ENCODE measurements at regions not wholly inside any gene's neighbourhood (a gene's known extent, or its start where the extent isn't known, plus 50 kb on each side); places are given as distances from the start of the nearest gene placed in this dataset.

DNA sequence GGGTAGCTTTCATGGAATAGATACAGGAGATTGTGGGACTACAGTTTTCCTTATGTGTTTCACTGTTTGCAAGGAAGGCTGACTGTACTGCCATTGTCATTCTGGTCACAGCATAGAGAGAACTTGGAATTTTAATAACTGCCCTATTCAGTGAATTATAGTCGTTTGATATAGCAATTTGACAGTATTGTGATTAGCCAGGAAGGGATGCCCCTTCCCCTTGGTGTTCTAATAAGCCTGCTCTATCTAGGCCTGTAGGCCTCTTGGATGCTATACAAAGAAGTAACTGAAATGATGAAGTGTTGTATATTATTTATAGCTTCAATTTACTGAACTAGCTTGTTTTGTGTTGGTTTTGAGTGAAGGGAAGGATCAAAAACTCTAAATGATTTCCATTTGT lies 528.6 kb upstream of the CDH2 start:
- Mint-ChIP-seq H3K27ac (no peak overlapping the region), H3K36me3 (ENCODE audit: low read depth) (no peaks in the 10 kb centered on the region), H3K4me3 (no peak overlapping the region), H3K9me3 (ENCODE audit: insufficient read depth) (peaks cover 6% of the 10 kb centered on the region), H3K27me3 (ENCODE audit: low read depth) (no peaks in the 10 kb centered on the region), H3K4me1 (ENCODE audit: low read depth) (no peaks in the 10 kb centered on the region)
- POLR2A ChIA-PET: no interaction called here
- ATAC-seq (no peak), DNase-seq (no peak)
- CTCF ChIA-PET: no interaction called here

GRCh38 chr18:28692337-28692736 lies 515.4 kb upstream of the CDH2 start:
- no peak overlapping the region for H3K27ac Mint-ChIP-seq
- CTCF ChIA-PET: no interaction called here
- no peak for DNase-seq
- no peaks in the 10 kb centered on the region for H3K4me1 Mint-ChIP-seq (ENCODE audit: low read depth)
- no peaks in the 10 kb centered on the region for H3K27me3 Mint-ChIP-seq (ENCODE audit: low read depth)
- no peak overlapping the region for H3K4me3 Mint-ChIP-seq
- no peaks in the 10 kb centered on the region for H3K36me3 Mint-ChIP-seq (ENCODE audit: low read depth)
- POLR2A ChIA-PET: no interaction called here
- H3K9me3 Mint-ChIP-seq (ENCODE audit: insufficient read depth): no peaks in the 10 kb centered on the region
- ATAC-seq: no peak

DNA sequence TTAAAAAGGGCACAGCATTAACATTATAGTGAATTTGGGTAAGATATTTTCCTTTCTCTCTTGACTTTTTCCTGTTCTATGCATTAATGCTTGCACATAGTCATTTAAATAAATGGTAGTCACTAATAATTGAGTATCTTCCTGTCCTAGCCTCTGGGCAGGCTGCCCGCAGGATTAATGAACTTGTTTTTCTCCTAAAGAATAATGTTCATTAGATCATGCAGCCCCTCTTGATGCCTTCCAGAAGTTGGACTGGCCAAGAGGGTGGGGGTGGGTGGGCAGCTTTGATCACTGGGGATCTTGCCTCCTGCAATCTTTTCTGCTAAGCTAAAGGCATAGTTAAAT lies 514.5 kb upstream of the CDH2 start:
- no peak for DNase-seq
- ChIA-PET POLR2A (no interaction called here), CTCF (no interaction called here)
- no peak overlapping the region for H3K27ac Mint-ChIP-seq
- H3K36me3 Mint-ChIP-seq (ENCODE audit: low read depth): no peaks in the 10 kb centered on the region
- H3K4me3 Mint-ChIP-seq: no peak overlapping the region
- no peaks in the 10 kb centered on the region for H3K9me3 Mint-ChIP-seq (ENCODE audit: insufficient read depth)
- H3K27me3 Mint-ChIP-seq (ENCODE audit: low read depth): no peaks in the 10 kb centered on the region
- no peak for ATAC-seq
- no peaks in the 10 kb centered on the region for H3K4me1 Mint-ChIP-seq (ENCODE audit: low read depth)

GRCh38 chr18:28690836-28691495 lies 514.0 kb upstream of the CDH2 start:
- ATAC-seq: no peak
- Mint-ChIP-seq H3K36me3 (ENCODE audit: low read depth) (no peaks in the 10 kb centered on the region), H3K4me1 (ENCODE audit: low read depth) (no peaks in the 10 kb centered on the region), H3K27ac (no peak overlapping the region), H3K4me3 (no peak overlapping the region), H3K9me3 (ENCODE audit: insufficient read depth) (no peaks in the 10 kb centered on the region), H3K27me3 (ENCODE audit: low read depth) (no peaks in the 10 kb centered on the region)
- ChIA-PET CTCF (no interaction called here), POLR2A (no interaction called here)
- DNase-seq: no peak

- no peak for DNase-seq
- Mint-ChIP-seq H3K27ac (no peak overlapping the region), H3K4me1 (ENCODE audit: low read depth) (no peaks in the 10 kb centered on the region), H3K27me3 (ENCODE audit: low read depth) (no peaks in the 10 kb centered on the region), H3K36me3 (ENCODE audit: low read depth) (no peaks in the 10 kb centered on the region), H3K4me3 (no peak overlapping the region), H3K9me3 (ENCODE audit: insufficient read depth) (no peaks in the 10 kb centered on the region)
- POLR2A ChIA-PET: no interaction called here
- CTCF ChIA-PET: no interaction called here
- ATAC-seq: no peak
These were observed 513.2 kb upstream of the CDH2 start for GRCh38 chr18:28690100-28690499.

DNA sequence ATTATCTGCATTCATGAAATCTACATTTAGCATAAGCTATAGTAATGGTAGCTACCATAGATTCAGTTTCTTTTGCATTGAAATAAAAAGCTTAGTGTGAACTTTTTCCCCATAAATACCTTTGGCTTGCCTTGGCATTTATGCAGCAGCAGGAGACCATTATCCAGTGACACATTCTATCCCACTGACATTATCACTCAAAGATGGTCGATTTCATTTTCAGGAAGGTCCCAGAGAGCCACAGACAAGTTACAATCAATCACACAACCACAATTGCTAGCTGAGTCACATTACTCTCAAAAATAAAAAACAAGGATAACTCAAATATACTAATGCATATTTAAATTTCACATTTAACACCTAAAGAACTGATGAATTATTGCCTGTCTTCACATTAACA lies 512.7 kb upstream of the CDH2 start:
- DNase-seq (no peak), ATAC-seq (no peak)
- ChIA-PET CTCF (no interaction called here), POLR2A (interaction anchor here (0.8 kb wide), 1 partner anchor 49 kb away, joined by 3 read pairs; no protein-coding TSS in a partner anchor)
- H3K27me3 Mint-ChIP-seq (ENCODE audit: low read depth): no peaks in the 10 kb centered on the region
- no peaks in the 10 kb centered on the region for H3K9me3 Mint-ChIP-seq (ENCODE audit: insufficient read depth)
- H3K4me1 Mint-ChIP-seq (ENCODE audit: low read depth): no peaks in the 10 kb centered on the region
- H3K4me3 Mint-ChIP-seq: no peak overlapping the region
- no peak overlapping the region for H3K27ac Mint-ChIP-seq
- H3K36me3 Mint-ChIP-seq (ENCODE audit: low read depth): no peaks in the 10 kb centered on the region

- Mint-ChIP-seq H3K9me3 (ENCODE audit: insufficient read depth) (no peaks in the 10 kb centered on the region), H3K27me3 (ENCODE audit: low read depth) (no peaks in the 10 kb centered on the region), H3K4me1 (ENCODE audit: low read depth) (no peaks in the 10 kb centered on the region), H3K36me3 (ENCODE audit: low read depth) (no peaks in the 10 kb centered on the region), H3K27ac (no peak overlapping the region), H3K4me3 (no peak overlapping the region)
- ChIA-PET CTCF (no interaction called here), POLR2A (no interaction called here)
- ATAC-seq (no peak), DNase-seq (no peak)
These were observed 507.9 kb upstream of the CDH2 start for GRCh38 chr18:28684746-28685355.

DNA sequence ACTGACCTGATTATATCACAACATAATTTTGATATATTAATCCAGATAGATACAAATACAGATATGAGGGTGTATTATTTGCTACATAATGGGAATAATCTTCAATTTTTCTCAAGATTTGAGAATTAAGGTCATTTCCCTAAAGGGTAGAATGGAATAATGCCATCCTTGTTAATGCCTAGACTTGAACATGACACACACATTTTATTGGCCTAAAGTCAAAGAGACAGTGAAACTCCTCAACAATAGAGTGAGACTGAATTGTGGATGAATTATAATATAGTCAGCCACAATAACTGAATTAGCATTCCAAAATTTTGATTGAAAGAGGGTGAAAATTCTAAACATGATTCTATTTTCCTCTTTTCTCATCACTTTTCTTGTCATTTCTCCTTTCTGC lies 506.0 kb upstream of the CDH2 start:
- Mint-ChIP-seq H3K27me3 (ENCODE audit: low read depth) (no peaks in the 10 kb centered on the region), H3K36me3 (ENCODE audit: low read depth) (no peaks in the 10 kb centered on the region), H3K4me3 (no peak overlapping the region), H3K4me1 (ENCODE audit: low read depth) (no peaks in the 10 kb centered on the region), H3K27ac (no peak overlapping the region), H3K9me3 (ENCODE audit: insufficient read depth) (no peaks in the 10 kb centered on the region)
- ATAC-seq (no peak), DNase-seq (no peak)
- ChIA-PET CTCF (no interaction called here), POLR2A (no interaction called here)

GRCh38 chr18:28669165-28669564 lies 492.2 kb upstream of the CDH2 start:
- Mint-ChIP-seq H3K27ac (no peak overlapping the region), H3K27me3 (ENCODE audit: low read depth) (no peaks in the 10 kb centered on the region), H3K9me3 (ENCODE audit: insufficient read depth) (peaks cover 12% of the 10 kb centered on the region), H3K4me3 (no peak overlapping the region), H3K4me1 (ENCODE audit: low read depth) (no peaks in the 10 kb centered on the region), H3K36me3 (ENCODE audit: low read depth) (no peaks in the 10 kb centered on the region)
- ATAC-seq (no peak), DNase-seq (no peak)
- POLR2A ChIA-PET: no interaction called here
- CTCF ChIA-PET: no interaction called here

- POLR2A ChIA-PET: no interaction called here
- Mint-ChIP-seq H3K36me3 (ENCODE audit: low read depth) (no peaks in the 10 kb centered on the region), H3K27ac (no peak overlapping the region), H3K27me3 (ENCODE audit: low read depth) (no peaks in the 10 kb centered on the region), H3K4me1 (ENCODE audit: low read depth) (no peaks in the 10 kb centered on the region), H3K9me3 (ENCODE audit: insufficient read depth) (peaks cover 8% of the 10 kb centered on the region), H3K4me3 (no peak overlapping the region)
- CTCF ChIA-PET: no interaction called here
- ATAC-seq: no peak
- DNase-seq: no peak
These were observed 489.3 kb upstream of the CDH2 start for GRCh38 chr18:28666216-28666615.

GRCh38 chr18:28657961-28658360 lies 481.0 kb upstream of the CDH2 start:
- no peak overlapping the region for H3K27ac Mint-ChIP-seq
- no peaks in the 10 kb centered on the region for H3K4me1 Mint-ChIP-seq (ENCODE audit: low read depth)
- H3K27me3 Mint-ChIP-seq (ENCODE audit: low read depth): no peaks in the 10 kb centered on the region
- ChIA-PET POLR2A (no interaction called here), CTCF (no interaction called here)
- no peak overlapping the region for H3K4me3 Mint-ChIP-seq
- peaks cover 13% of the 10 kb centered on the region for H3K9me3 Mint-ChIP-seq (ENCODE audit: insufficient read depth)
- ATAC-seq (no peak), DNase-seq (no peak)
- H3K36me3 Mint-ChIP-seq (ENCODE audit: low read depth): no peaks in the 10 kb centered on the region

- ChIA-PET CTCF (interaction anchor here (0.6 kb wide), 1 partner anchor 1107 kb away, joined by 3 read pairs; no protein-coding TSS in a partner anchor), POLR2A (interaction anchor here (0.6 kb wide), 1 partner anchor 9 kb away, joined by 3 read pairs; no protein-coding TSS in a partner anchor)
- no peaks in the 10 kb centered on the region for H3K27me3 Mint-ChIP-seq (ENCODE audit: low read depth)
These were observed 475.7 kb upstream of the CDH2 start for GRCh38 chr18:28652654-28653053.

DNA sequence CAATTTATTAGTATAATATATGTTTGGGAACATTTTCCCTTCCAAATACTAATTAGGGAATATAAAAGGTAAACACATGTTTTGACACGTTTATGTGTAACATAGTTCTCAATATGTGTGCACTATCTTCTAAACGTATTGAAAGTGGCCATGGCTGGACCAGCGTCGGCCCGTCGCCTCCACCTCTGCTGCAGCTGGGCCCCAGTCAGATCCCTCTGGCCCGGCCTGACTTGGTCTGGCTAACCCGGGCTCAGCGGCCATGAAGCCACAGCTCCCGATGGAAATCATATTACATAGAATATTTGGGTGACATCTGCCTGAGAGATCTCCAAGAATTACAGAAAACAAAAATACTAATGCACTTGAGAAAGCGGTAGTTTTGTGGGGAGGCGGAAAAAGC lies 474.4 kb upstream of the CDH2 start:
- POLR2A ChIA-PET: no interaction called here
- Mint-ChIP-seq H3K9me3 (ENCODE audit: insufficient read depth) (peaks cover 13% of the 10 kb centered on the region), H3K27ac (no peak overlapping the region), H3K4me1 (ENCODE audit: low read depth) (no peaks in the 10 kb centered on the region), H3K36me3 (ENCODE audit: low read depth) (no peaks in the 10 kb centered on the region), H3K27me3 (ENCODE audit: low read depth) (no peaks in the 10 kb centered on the region), H3K4me3 (no peak overlapping the region)
- DNase-seq (no peak), ATAC-seq (no peak)
- CTCF ChIA-PET: no interaction called here

More at GRCh38 chr18:28652654-28653053, 475.7 kb upstream of the CDH2 start:
- Mint-ChIP-seq H3K9me3 (ENCODE audit: insufficient read depth) (peaks cover 18% of the 10 kb centered on the region), H3K4me3 (no peak overlapping the region), H3K27ac (no peak overlapping the region), H3K4me1 (ENCODE audit: low read depth) (no peaks in the 10 kb centered on the region), H3K36me3 (ENCODE audit: low read depth) (no peaks in the 10 kb centered on the region)
- DNase-seq (no peak), ATAC-seq (no peak)

All from activated CD8-positive, alpha-beta T cell treated with anti-CD3 and anti-CD28 coated beads, Interleukin-2, amount 10 ng/mL, durations not matched to agents 7 days and 5 days (primary cell).